Stimulated activated CD4-positive, alpha-beta T cell treated with anti-CD3 and anti-CD28 coated beads, Interleukin-15, amount 100 ng/mL, for 24 hours (primary cell): ENCODE measurements at regions not wholly inside any gene's neighbourhood (a gene's known extent, or its start where the extent isn't known, plus 50 kb on each side); places are given as distances from the start of the nearest gene placed in this dataset.

Experiments used
- DNase-seq: peaks from one replicate; pipeline ENCODE4 v3.0.0-alpha.2; 2020

GRCh38 chr11:128407962-128408361, 179.4 kb downstream of the ETS1 start:
- DNase-seq = no peak

DNA sequence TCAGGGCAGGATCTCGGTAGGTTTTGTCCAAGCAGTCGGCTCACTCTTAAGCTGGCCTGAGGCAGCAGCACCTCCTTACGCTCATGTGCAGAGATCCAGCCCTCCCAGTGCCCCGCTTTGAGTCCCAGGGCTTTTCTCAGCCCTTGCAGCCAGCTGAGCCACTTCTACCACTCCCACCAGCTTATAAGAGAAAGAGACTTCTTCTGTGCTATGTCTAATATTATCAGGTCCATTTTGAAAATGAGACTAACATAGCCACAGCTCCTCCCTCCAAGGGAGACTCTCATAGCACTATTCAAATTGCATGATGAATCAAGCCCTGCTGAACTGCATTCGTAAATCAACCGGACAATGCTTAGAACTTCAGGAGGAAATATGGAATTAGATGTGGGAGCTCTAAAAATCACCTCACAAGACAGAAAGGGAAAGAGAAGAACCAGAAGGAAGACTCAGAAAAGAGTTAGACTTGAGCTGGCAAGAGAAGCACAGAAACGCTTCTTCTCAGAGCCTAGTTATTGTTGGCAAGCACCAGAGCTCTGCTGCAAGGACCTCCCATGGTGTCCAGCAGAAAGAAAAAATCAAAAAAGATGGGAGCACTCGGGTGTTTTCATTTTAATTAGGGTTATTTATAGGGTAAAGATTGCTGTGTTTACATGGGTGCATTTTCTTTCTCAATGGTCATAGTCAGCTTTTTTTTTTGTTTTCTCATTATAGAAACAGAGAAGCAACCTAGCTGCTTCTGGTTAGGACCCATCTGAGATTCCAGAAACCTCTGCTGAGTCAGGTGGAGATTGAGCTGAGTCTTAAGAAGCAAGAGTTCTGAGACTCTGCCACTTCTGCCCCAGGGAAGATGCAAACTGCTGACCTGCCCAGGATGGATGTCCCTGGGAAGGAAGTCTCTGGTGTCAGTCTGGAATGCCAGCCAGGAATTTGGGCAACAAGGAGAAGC, 181.4 kb downstream of the ETS1 start:
- DNase-seq = no peak

DNA sequence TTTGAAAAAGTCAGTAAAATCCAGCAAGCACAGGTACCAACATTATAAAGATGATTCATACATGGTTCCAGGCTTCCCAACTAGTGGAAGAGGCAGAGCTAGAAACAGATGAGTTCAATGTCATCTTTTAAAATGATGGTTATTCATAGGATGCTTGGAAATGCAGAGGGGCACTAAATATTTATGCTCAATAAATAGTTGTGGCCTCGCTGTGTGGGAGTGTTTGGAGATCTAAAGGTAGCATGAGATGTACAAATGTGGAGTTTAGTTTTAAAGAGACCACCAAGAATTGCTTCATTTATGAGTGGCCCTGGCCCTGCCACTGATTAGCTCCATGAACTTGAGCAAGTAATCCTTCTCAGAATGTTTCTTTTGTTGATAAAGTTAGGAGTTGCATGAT, 182.2 kb downstream of the ETS1 start:
- no peak for DNase-seq

- DNase-seq = no peak
These were observed 182.9 kb downstream of the ETS1 start for GRCh38 chr11:128404437-128404836.

GRCh38 chr11:128400382-128401203, 186.8 kb downstream of the ETS1 start:
- no peak for DNase-seq

DNA sequence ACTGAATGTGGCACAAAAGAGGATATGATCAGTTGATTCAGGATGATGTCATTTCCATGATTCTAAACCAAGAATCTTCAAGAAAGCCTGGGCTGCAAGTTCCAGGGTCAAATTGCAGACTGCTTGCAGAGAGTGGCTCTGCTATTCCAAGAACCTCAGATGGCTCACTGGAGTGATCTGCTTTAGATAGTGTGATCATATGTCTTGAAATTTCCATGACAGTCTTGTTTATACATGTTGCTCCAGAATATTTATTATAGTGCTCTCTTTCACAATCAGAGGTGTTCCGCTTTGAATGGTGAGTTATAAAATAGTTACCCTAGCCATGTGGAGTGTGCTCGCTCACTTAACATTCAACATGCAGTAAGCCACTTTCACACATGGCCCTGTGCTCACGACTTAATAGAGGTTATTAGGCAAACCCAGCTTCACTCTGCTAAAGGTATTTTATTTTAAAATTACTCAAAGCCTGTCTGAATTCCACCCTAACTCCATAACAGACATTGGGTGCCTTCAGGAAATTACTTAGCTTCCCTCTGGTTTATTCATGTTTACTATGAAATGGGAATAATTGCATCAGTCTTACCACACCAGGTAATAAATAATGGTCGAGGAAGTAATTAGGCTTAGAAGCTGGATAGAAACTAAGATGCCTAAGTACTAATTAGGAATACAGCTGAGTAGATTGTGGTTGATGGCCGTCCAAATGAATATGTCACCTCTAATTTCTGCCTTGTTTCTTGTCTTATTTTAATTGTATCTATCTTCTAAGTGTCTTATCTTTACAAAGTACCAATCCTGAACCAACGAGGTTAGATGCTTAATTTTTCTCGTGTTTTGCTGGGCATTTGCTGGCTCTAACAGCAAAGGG, 187.9 kb downstream of the ETS1 start:
- DNase-seq = peak; percentile 11

DNA sequence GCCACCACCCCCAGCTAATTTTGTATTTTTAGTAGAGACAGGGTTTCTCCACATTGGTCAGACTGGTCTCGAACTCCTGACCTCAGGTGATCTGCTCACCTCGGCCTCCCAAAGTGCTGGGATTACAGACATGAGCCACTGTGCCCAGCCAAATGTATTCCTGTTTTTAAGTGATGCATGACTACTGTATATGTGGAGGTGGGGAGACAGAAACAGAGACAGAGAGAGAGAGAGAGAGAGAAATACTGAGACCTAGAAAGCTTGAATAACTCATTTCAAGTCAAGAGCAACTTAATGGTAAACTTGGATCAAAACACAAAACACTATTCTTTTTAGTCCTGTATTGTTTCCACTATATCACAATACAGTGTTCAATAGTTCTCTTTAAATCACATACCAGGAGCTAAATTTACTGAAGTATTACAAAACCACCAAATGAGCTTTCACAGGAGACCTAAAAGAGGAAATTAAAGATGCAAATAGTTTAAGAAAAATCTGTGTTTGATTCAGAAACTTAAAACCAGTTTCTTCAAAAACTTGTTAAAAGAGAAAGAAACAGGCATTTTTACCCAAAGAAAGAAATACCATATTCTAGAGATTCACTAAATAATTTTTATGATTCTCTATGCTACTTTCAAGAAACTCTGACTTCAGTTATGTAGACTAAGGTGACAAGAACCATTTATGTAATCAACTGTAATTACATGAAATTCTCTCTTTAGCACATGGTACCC, 188.7 kb downstream of the ETS1 start:
- no peak for DNase-seq

- DNase-seq = no peak
These were observed 190.0 kb downstream of the ETS1 start for GRCh38 chr11:128397362-128397761.

GRCh38 chr11:128394431-128395089, 192.8 kb downstream of the ETS1 start:
- no peak for DNase-seq

DNA sequence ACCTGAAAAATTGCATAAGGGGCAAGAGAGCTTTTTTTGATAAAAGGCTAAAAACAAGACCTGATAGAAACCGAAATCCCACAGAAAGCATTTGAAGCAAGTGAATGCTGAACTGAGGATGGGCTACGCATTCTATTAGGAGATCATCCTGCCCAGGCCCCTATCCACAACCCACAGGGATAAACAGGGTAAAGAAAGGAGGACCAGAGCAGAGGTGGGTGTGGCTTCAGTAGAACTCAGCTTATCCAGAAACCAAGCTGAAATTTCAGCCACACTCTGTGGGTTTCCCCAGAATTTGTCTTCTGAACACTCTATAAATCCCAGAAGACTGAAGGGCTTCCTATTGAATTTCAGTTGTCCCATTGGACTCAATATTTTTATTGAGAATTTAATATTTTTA, 195.1 kb downstream of the ETS1 start:
- no peak for DNase-seq

GRCh38 chr11:128391811-128392210, 195.5 kb downstream of the ETS1 start:
- DNase-seq = no peak

DNA sequence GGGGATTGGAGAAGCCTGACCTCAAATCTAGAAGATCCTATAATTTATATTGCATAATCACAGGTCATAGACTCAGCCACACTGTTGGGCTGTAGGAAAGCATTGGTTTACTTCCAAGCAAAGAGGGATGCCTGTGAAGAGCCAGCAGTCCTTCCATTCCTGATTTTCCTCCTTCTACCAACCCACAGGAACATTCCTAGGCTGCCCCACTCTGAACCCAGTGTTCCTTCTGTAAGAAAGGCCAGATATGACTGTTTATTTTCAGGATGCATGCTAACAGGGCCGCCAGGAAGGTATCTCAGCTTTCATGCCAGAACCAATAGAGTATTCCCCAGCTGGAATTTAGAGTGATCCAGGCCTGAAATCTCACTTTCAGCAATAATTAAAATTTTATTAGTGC, 197.1 kb downstream of the ETS1 start:
- no peak for DNase-seq

GRCh38 chr11:128389461-128389976, 197.8 kb downstream of the ETS1 start:
- no peak for DNase-seq

- no peak for DNase-seq
These were observed 199.0 kb downstream of the ETS1 start for GRCh38 chr11:128388206-128388815.

- peak; percentile 49 for DNase-seq
These were observed 207.5 kb downstream of the ETS1 start for GRCh38 chr11:128379587-128380580.

- no peak for DNase-seq
These were observed 211.4 kb downstream of the ETS1 start for GRCh38 chr11:128375961-128376360.

DNA sequence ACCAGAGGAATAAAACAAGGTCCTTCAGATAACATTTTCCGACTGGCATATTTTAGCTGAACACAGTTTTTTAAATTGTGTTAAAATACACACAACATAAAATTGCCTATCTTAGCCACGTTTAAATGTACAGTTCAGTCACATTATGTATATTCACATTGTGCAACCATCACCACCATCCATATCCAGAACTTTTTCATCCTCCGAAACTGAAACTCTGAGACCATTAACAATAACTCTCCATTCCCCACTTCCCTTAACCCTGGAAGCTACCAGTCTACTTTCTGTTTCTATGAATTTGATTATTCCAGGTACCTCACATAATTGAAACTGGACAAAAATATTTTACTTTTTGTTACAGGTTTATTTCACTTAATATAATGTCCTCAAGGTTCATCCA, 213.3 kb downstream of the ETS1 start:
- no peak for DNase-seq

GRCh38 chr11:128372977-128373376, 214.4 kb downstream of the ETS1 start:
- DNase-seq = no peak

- DNase-seq = peak; percentile 41
These were observed 219.8 kb downstream of the ETS1 start for GRCh38 chr11:128367573-128367972.

DNA sequence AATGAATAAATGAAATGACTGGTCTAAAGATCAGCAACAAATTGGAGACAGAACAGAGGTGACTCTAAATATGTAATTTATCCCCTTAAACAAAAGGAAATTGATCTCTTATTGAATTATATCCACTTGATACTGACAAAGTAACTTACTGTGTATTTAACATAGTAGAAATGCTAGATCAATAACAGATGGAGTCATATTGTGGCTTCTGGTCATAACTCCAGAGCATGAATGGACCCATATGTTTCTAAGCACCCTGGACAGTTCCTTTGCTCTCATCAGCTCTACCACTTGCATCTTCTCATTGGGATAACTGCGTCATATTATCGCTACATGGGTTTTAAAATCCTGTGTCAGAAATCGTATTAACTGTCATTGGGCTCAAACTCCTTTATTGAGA, 222.3 kb downstream of the ETS1 start:
- DNase-seq = no peak
